ENCODE measurements at regions not wholly inside any gene's neighbourhood (a gene's known extent, or its start where the extent isn't known, plus 50 kb on each side); places are given as distances from the start of the nearest gene placed in this dataset.

DNA sequence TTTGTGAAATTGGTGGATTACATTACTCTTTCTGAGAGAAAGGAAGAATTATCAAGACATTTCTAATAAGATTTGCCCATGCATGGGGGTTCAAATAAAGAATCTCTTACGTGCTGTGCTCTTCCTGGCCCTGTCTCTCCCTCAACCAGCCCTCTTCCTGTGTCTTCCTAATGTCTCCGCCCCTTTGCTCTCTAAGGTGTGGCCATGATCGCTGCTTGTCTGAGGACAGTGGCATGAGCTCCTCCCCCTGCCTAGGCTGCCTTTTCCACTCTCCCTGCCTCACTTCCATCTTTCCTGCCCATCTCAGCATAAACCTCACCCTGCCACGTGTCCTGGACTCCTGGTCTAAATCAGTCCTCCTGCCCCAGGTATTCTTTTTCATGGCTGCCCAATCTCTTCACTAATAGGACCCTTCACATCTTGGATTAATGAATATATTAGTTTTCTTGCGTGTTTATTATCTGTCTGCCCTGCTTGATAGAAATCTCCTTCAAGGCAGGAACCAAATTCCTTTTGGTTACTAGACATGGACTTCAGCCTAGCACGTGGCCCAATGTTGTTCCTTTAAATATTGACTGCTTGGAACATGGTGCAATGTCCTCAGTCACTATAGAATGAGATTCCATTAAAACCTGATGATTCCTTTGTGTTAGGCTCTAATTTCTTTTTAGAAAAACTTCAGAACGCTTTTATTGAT lies 122.3 kb downstream of the MTRR start:
- TF ChIP-seq, protein P1, sequence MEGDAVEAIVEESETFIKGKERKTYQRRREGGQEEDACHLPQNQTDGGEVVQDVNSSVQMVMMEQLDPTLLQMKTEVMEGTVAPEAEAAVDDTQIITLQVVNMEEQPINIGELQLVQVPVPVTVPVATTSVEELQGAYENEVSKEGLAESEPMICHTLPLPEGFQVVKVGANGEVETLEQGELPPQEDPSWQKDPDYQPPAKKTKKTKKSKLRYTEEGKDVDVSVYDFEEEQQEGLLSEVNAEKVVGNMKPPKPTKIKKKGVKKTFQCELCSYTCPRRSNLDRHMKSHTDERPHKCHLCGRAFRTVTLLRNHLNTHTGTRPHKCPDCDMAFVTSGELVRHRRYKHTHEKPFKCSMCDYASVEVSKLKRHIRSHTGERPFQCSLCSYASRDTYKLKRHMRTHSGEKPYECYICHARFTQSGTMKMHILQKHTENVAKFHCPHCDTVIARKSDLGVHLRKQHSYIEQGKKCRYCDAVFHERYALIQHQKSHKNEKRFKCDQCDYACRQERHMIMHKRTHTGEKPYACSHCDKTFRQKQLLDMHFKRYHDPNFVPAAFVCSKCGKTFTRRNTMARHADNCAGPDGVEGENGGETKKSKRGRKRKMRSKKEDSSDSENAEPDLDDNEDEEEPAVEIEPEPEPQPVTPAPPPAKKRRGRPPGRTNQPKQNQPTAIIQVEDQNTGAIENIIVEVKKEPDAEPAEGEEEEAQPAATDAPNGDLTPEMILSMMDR (conservative IDR thresholded peaks at IDR 0.05) = no peak
- no peak for TF ChIP-seq ZFX (IDR thresholded peaks at IDR 0.05)

Data from C4-2B (cell line).